Mesodermal cell (in vitro differentiated cells): ENCODE measurements at regions not wholly inside any gene's neighbourhood (a gene's known extent, or its start where the extent isn't known, plus 50 kb on each side); places are given as distances from the start of the nearest gene placed in this dataset.
"Not testable (repeated sequence)": the region's sequence is repeated elsewhere in the genome, so short reads cannot be mapped to it uniquely, and the experiment has no call there.

Source experiments
- H3K27ac ChIP-seq: 2 replicates; pipeline ENCODE4 v1.7.0; 2013; ENCODE audit warnings: mild to moderate bottlenecking, low read depth, low read length, moderate library complexity; ENCODE audit not compliant: severe bottlenecking
- H3K36me3 ChIP-seq: 2 replicates; pipeline ENCODE4 v1.7.1; 2013; ENCODE audit warnings: mild to moderate bottlenecking, low read length, moderate library complexity; ENCODE audit not compliant: control insufficient read depth, insufficient read depth
- H3K4me1 ChIP-seq: one replicate; pipeline ENCODE4 v1.7.1; 2013; ENCODE audit warnings: mild to moderate bottlenecking, low read length; ENCODE audit not compliant: insufficient read depth, control insufficient read depth, poor library complexity, severe bottlenecking
- H3K4me3 ChIP-seq: 2 replicates; pipeline ENCODE4 v1.7.0; 2013; ENCODE audit warnings: low read length, control low read depth, mild to moderate bottlenecking; ENCODE audit not compliant: insufficient read depth, poor library complexity, severe bottlenecking; ENCODE audit errors: extremely low read depth
- H3K9me3 ChIP-seq: 2 replicates; pipeline ENCODE4 v1.7.1; 2013; ENCODE audit warnings: mild to moderate bottlenecking, low read length, moderate library complexity; ENCODE audit not compliant: control insufficient read depth
- WGBS, 2 experiments: methylation state at CpG; one replicate each; pipeline ENCODE4 v1.1.5; 2013; ENCODE audit warnings: missing lambda C conversion rate in 2 of 2; ENCODE audit not compliant: insufficient coverage in 2 of 2; 5-methylcytosine and 5-hydroxymethylcytosine counted together

DNA sequence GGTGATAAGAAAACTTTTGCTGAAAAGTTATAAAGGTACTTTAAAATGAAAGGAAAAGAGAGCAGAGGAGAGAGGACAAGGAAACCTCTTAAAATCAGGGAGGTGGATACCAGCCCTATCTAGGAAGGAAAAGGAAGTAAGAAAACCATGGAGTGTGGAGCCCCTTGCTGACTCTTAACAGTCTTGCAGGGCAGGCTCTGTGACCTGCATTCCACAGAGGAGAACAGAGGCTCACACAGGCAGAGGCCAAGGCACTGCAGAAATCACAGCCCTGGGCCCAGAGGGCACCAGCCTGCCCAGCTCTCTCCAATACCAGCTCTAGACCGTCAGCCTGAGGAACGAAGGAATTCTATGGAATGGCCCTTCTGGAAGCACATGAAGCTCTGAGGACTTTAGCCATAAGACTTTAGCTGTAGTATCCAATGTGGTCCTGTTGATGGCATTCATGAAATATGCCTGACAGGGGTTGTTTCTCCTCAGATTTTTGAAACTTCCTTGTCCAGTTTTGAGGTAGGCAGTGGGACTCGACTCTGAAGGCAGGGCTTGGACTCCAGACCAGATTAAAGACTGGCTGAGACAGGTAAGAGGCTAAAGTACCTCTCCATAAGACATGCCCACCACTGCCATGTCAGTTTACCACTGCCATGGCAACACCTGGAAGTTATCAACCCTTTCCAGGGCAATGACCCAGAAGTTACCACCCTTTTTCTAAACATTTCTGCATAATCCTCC lies 216.3 kb downstream of the ANAPC1 start:
- Histone ChIP-seq H3K4me3 (no peak overlapping the region), H3K27ac (no peak overlapping the region), H3K36me3 (no peaks in the 10 kb centered on the region), H3K9me3 (peaks cover 10% of the 10 kb centered on the region), H3K4me1 (peaks cover 10% of the 10 kb centered on the region)
- 93 to 100% methylated on average over 2 to 3 of the region's 3 CpGs for WGBS, 2 experiments

DNA sequence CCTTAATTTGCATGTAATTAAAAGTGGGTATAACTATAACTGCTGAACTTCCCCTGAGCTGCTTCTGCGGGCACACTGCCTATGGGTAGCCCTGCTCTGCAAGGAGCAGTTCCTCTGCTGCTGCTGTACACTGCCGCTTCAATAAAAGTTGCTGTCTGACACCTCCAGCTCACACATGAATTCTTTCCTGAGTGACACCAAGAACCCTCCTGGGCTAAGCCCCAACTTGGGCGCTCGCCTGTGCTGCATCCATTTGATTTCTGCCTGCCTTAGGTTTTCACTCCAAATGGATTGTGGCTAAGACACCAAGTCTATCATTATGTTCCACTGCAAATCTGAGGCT lies 215.7 kb downstream of the ANAPC1 start:
- Histone ChIP-seq H3K4me1 (peaks cover 4% of the 10 kb centered on the region), H3K4me3 (no peak overlapping the region), H3K36me3 (no peaks in the 10 kb centered on the region), H3K27ac (no peak overlapping the region), H3K9me3 (peaks cover 10% of the 10 kb centered on the region)
- 94 to 96% methylated on average over 4 of the region's 4 CpGs for WGBS, 2 experiments

DNA sequence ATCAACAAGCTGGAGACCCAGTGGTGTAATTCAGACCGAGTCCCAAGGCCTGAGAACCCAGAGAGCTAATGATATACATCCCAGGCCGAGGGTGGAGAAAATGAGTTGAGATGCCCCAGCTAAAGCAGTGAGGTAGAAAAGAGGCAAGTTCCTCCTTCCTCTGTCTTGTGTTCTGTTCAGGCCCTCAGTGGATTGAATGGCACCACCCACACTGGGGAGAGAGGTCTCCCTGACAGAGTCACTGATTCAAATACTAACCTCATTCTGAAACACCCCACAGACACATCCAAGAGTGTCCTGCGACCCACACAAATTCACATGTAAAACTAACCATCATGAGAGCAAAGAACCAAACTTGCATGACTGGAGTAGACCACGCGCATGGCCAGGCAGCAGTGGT lies 215.3 kb downstream of the ANAPC1 start:
- 88 to 97% methylated on average over 5 of the region's 5 CpGs for WGBS, 2 experiments
- Histone ChIP-seq H3K27ac (no peak overlapping the region), H3K36me3 (no peaks in the 10 kb centered on the region), H3K4me3 (no peak overlapping the region), H3K9me3 (peaks cover 10% of the 10 kb centered on the region), H3K4me1 (peaks cover 3% of the 10 kb centered on the region)

DNA sequence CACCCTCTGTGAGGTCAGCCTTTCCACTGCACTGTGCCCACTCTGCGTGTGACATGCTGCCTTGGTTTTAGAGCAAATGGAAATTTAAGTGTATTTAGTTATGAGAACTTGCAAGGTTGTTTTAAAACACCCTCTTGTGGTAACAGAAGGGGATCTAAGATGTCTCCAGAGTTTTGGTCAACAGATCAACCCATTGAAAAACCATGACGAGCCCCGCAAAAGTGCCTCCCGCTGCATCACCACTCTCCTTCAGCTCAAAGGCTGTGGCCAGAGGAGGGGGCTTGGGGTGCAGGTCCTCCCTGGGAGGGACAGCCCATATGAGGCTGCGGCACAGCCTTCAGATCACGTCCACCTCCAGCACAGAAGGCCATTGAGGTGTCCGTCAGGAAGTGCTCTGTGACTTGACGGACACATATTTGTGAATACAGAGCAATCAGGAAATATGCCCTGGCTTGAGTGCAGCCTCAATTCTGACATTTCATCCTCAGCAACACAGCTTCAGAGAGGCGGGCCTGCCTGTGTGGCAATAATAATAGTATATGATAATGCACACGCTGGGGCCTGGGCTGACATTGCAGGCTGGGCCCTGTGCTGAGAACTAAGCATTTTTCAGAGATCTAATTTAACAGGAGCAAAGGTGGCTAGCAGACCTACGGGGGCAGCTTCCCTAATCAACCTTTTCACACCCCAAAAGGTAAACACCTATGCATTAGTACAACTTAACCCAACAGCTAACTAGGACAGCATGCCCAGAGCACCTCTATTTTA lies 213.9 kb downstream of the ANAPC1 start:
- Histone ChIP-seq H3K27ac (no peak overlapping the region), H3K4me3 (no peak overlapping the region), H3K4me1 (peaks cover 3% of the 10 kb centered on the region), H3K9me3 (peaks cover 10% of the 10 kb centered on the region), H3K36me3 (no peaks in the 10 kb centered on the region)
- WGBS, 2 experiments = 87 to 95% methylated on average over 3 to 6 of the region's 11 CpGs

DNA sequence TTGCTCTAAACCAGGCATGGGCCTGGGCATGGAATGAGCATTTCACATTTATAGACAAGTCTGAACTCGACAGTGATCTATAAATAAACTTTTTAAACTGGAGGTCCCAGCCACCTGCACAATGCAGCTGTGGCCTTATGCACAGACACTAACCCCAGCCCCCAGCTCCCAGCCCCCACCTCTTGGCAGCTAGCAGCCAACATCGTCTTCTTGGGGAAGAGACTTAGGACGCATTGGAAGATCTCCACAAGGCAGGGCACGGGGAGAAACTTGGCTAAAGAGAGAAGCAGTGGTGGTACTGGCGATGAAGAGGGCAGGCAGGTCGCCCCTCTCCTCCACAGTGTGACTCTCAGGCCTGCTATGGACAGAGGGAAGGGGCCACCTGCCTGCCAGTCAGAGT lies 213.2 kb downstream of the ANAPC1 start:
- peaks cover 3% of the 10 kb centered on the region for H3K4me1 ChIP-seq
- H3K27ac ChIP-seq = no peak overlapping the region
- no peak overlapping the region for H3K4me3 ChIP-seq
- no peaks in the 10 kb centered on the region for H3K36me3 ChIP-seq
- peaks cover 10% of the 10 kb centered on the region for H3K9me3 ChIP-seq
- 84 to 93% methylated on average over 5 to 6 of the region's 6 CpGs for WGBS, 2 experiments

DNA sequence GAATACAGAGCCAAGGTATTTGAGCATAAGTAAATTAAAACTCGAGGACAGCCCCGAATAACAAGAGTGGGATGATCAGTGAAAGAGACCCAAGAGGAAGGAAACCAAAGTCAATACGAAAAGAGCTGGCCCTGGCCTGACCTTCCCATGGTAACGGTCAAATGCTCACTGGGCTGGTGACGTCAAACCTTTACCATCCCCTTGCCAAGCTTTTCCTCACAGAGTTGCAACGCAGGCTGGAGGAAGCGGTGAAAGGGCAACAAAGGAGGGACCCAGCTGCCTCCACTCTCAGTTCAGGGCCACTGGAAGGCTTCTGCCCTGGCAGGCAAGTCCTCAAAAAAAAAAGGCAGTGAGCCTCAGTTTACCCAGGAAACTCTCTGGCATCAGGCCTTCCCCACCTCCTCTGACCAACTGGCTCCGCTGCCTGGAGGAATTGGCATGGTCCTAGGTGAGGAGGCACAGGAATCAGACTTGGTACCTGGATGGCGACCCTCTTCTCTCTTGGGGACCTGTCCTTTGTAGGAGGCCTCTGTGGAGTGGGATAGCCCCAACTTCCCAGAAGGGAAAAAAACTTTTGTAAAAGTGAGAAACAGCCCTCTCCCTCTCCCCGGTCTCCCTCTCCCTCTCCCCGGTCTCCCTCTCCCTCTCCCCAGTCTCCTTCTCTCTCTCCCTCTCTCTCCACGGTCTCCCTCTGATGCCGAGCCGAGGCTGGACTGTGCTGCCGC lies 212.4 kb downstream of the ANAPC1 start:
- 85 to 96% methylated on average over 6 to 7 of the region's 15 CpGs for WGBS, 2 experiments
- Histone ChIP-seq H3K27ac (no peak overlapping the region), H3K9me3 (peaks cover 10% of the 10 kb centered on the region), H3K4me1 (peaks cover 3% of the 10 kb centered on the region), H3K36me3 (no peaks in the 10 kb centered on the region), H3K4me3 (no peak overlapping the region)

DNA sequence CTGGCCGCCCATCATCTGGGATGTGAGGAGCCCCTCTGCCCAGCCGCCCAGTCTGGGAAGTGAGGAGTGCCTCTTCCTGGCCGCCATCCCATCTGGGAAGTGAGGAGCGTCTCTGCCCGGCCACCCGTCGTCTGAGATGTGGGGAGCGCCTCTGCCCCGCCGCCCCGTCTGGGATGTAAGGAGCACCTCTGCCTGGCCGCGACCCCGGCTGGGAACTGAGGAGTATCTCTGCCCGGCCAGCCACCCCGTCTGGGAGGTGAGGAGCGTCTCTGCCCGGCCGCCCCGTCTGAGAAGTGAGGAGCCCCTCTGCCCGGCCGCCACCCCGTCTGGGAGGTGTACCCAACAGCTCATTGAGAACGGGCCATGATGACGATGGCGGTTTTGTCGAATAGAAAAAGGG lies 211.4 kb downstream of the ANAPC1 start:
- not testable (repeated sequence) for H3K9me3 ChIP-seq, H3K4me1 ChIP-seq, H3K36me3 ChIP-seq, H3K4me3 ChIP-seq, H3K27ac ChIP-seq
- WGBS, 2 experiments = 90 to 98% methylated on average over 8 to 9 of the region's 27 CpGs

DNA sequence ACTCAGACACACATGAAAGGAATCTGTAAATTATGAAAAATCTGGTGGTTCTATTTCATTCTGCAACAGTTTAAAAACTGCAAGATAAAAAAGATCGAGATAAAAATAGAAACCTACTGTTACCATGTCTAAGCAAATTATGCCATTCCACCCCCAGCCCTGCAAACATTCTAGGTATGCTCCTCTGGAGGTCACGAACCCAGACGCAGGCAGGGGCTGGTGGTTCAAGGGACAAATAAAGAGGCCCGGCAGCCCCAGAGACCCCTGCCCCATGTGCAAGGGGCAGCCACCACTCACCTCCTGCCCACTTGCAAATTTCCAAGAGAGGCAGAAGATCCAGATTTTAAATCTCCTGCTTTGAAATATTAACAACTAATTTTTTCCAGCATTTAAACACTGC lies 210.5 kb downstream of the ANAPC1 start:
- no peak overlapping the region for H3K27ac ChIP-seq
- H3K36me3 ChIP-seq = no peaks in the 10 kb centered on the region
- H3K4me3 ChIP-seq = no peak overlapping the region
- H3K4me1 ChIP-seq = peaks cover 10% of the 10 kb centered on the region
- WGBS, 2 experiments = 40 to 100% methylated on average over 1 of the region's 4 CpGs
- no peaks in the 10 kb centered on the region for H3K9me3 ChIP-seq

DNA sequence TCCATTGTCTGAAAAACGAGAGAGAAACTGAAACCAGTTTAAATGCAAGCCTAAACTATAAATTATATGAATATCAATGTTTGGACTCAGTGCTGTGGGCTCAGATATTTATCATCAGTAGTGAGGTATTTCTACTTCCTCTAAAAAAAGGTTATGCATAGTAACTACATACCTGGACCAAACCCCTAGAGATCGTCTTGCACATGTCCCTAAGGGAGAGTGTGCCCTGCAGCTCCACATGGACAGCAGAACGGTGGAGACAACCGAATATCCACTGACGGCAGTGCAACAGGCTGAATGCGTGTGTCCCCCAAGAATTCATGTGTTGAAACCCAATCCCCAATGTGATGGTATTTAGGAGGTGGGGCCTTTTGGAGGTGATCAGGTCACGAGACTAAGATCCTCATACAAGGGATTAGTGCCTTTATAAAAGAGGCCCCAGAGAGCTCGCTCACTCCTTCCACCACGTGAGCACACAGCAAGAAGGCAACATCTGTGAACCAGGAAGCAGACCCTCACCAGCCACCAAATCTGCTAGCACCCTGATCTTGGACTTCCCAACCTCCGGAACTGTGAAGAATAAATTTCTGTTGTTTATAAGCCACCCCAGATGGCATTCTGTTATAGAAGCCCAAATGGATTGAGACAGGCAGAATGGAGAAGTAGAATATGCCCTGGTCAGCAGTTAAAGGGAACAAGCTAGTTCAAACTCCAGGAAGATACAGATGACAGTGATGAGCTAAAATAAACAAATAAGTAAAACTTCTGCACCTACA lies 208.4 kb downstream of the ANAPC1 start:
- WGBS, 2 experiments = 91 to 94% methylated on average over 6 to 7 of the region's 10 CpGs
- Histone ChIP-seq H3K4me3 (no peak overlapping the region), H3K27ac (no peak overlapping the region), H3K36me3 (no peaks in the 10 kb centered on the region), H3K9me3 (no peaks in the 10 kb centered on the region), H3K4me1 (peaks cover 10% of the 10 kb centered on the region)

DNA sequence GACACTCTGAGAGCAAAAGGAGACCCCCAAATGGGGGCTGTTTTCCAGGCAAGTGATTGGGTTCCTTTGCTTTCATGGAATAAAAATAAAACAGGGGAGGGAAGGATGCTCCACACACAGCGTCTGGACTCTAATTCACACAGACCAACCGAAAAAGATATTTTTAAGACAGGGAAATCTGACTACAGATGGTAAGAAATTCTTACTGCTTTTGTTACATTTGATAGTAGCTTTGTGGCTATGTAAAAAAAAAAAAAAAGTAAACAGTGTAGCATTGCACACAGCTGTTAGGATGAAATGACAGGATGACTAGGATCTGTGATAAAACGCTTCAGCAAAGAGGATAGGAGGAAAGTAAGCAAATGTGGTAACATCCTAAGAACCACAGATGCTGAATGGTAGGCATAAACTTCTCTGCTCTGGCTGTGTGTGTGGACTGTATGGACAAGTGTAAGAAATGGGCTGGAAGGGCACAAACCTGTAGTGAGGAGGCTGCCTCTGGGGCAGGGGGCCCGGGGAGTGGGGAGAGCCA lies 207.6 kb downstream of the ANAPC1 start:
- Histone ChIP-seq H3K36me3 (no peaks in the 10 kb centered on the region), H3K4me3 (no peak overlapping the region), H3K9me3 (no peaks in the 10 kb centered on the region), H3K4me1 (peaks cover 10% of the 10 kb centered on the region), H3K27ac (no peak overlapping the region)
- 90 to 93% methylated on average over 1 to 3 of the region's 4 CpGs for WGBS, 2 experiments
